ENCODE measurements at regions not wholly inside any gene's neighbourhood (a gene's known extent, or its start where the extent isn't known, plus 50 kb on each side); places are given as distances from the start of the nearest gene placed in this dataset.

DNA sequence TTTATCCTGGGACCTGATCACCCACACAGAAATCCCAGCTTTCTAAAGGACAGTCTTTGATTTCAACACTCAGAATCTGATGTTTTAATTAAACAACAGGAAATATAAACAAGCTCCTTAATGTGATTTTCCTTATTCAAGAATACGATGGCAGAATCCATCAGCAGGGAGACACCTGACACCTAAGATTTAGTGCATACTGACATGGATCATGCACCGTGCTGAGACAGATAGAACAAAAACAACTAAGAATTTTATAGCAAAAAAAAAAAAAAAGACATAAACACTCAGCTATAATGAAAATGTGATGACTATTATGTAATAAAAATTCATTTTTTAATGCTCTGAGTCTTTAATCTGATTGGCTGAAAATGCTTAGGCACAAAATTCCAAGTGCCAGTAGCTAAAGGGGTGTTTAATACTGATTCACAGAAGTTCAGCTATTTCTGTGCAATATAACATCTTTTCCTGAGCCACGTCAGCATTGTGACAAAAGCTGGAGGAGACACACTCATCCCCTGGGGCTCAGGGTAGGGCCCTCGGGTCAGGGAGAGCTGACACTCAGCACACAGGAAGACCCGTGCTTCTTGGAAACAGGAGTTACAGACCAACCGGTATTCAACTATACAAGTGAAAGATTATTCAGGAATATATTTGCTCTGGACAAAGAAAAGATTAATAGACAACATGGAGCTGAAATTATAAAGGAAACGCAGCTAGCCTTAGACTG, 247.4 kb downstream of the FBXO15 start:
- Mint-ChIP-seq H3K4me3 (no peak overlapping the region), H3K4me1 (no peaks in the 10 kb centered on the region), H3K27ac (no peak overlapping the region), H3K36me3 (no peaks in the 10 kb centered on the region), H3K9me3 (peaks cover 0 to 3% of the 10 kb centered on the region in 2 donors), H3K27me3 (ENCODE audit: low read depth in 2 of 2) (peaks cover 0 to 10% of the 10 kb centered on the region in 2 donors)
- TF ChIP-seq, protein P1, sequence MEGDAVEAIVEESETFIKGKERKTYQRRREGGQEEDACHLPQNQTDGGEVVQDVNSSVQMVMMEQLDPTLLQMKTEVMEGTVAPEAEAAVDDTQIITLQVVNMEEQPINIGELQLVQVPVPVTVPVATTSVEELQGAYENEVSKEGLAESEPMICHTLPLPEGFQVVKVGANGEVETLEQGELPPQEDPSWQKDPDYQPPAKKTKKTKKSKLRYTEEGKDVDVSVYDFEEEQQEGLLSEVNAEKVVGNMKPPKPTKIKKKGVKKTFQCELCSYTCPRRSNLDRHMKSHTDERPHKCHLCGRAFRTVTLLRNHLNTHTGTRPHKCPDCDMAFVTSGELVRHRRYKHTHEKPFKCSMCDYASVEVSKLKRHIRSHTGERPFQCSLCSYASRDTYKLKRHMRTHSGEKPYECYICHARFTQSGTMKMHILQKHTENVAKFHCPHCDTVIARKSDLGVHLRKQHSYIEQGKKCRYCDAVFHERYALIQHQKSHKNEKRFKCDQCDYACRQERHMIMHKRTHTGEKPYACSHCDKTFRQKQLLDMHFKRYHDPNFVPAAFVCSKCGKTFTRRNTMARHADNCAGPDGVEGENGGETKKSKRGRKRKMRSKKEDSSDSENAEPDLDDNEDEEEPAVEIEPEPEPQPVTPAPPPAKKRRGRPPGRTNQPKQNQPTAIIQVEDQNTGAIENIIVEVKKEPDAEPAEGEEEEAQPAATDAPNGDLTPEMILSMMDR (IDR thresholded peaks at IDR 0.05): no peak
- intact Hi-C loops (cut with micrococcal nuclease): no loop called here
- no peaks in the 10 kb centered on the region for H3K36me3 ChIP-seq (ENCODE audit: control insufficient read depth, insufficient read depth, low read length)
- H3K4me1 ChIP-seq (ENCODE audit: control insufficient read depth, insufficient read depth, low read length): no peaks in the 10 kb centered on the region
- no peak overlapping the region for H3K27ac ChIP-seq (ENCODE audit: low read length)
- no peak overlapping the region for H3K4me3 ChIP-seq (ENCODE audit: low read length)
- WGBS (ENCODE audit: insufficient coverage): 78% methylated on average over 6 of the region's 7 CpGs
- no peaks in the 10 kb centered on the region for H3K9me3 ChIP-seq (ENCODE audit: control insufficient read depth, insufficient read depth, low read length)
- no peak for DNase-seq
- no peak for ATAC-seq
- no peaks in the 10 kb centered on the region for H3K27me3 ChIP-seq (ENCODE audit: control insufficient read depth, insufficient read depth, low read length)

DNA sequence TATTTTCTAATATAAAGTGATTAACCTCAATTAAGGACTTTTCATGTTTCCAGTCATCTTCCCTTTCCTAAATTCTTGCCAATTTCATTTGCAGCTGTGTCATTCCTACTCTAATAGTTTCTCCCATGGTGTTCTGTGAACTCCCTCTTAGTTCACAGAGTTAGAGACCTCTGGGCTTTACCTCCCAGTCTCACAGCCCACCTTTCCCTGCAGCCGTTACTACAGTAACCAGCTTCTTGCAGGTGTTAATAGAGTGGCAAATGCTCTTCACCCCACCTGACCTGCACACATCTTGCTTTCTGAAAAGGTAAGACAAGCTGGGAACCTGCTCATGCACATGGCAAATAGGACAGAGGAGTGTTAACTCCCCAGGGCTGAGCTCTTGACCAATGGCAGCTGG, 250.1 kb downstream of the FBXO15 start:
- H3K27me3 Mint-ChIP-seq (ENCODE audit: low read depth in 2 of 2): no peaks in the 10 kb centered on the region
- H3K9me3 Mint-ChIP-seq: peaks cover 0 to 3% of the 10 kb centered on the region in 2 donors
- Histone ChIP-seq H3K27ac (ENCODE audit: low read length) (no peak overlapping the region), H3K9me3 (ENCODE audit: control insufficient read depth, insufficient read depth, low read length) (no peaks in the 10 kb centered on the region), H3K27me3 (ENCODE audit: control insufficient read depth, insufficient read depth, low read length) (no peaks in the 10 kb centered on the region), H3K4me3 (ENCODE audit: low read length) (no peak overlapping the region), H3K4me1 (ENCODE audit: control insufficient read depth, insufficient read depth, low read length) (no peaks in the 10 kb centered on the region), H3K36me3 (ENCODE audit: control insufficient read depth, insufficient read depth, low read length) (no peaks in the 10 kb centered on the region)
- H3K4me3 Mint-ChIP-seq: no peak overlapping the region
- no peaks in the 10 kb centered on the region for H3K4me1 Mint-ChIP-seq
- intact Hi-C loops (cut with micrococcal nuclease): no loop called here
- no peak for ATAC-seq
- TF ChIP-seq, protein P1 (IDR thresholded peaks at IDR 0.05): no peak
- DNase-seq: no peak
- 67% methylated on average over 1 of the region's 1 CpG for WGBS (ENCODE audit: insufficient coverage)
- H3K27ac Mint-ChIP-seq: no peak overlapping the region
- no peaks in the 10 kb centered on the region for H3K36me3 Mint-ChIP-seq

- H3K4me3 ChIP-seq (ENCODE audit: low read length): no peak overlapping the region
- H3K9me3 Mint-ChIP-seq: peaks cover 0 to 3% of the 10 kb centered on the region in 2 donors
- H3K36me3 Mint-ChIP-seq: no peaks in the 10 kb centered on the region
- TF ChIP-seq, protein P1 (IDR thresholded peaks at IDR 0.05): no peak
- H3K27ac Mint-ChIP-seq: no peak overlapping the region
- WGBS (ENCODE audit: insufficient coverage): 78% methylated on average over 3 of the region's 3 CpGs
- H3K4me1 ChIP-seq (ENCODE audit: control insufficient read depth, insufficient read depth, low read length): no peaks in the 10 kb centered on the region
- no peaks in the 10 kb centered on the region for H3K27me3 Mint-ChIP-seq (ENCODE audit: low read depth in 2 of 2)
- DNase-seq: no peak
- no peaks in the 10 kb centered on the region for H3K27me3 ChIP-seq (ENCODE audit: control insufficient read depth, insufficient read depth, low read length)
- no peak overlapping the region for H3K4me3 Mint-ChIP-seq
- no peaks in the 10 kb centered on the region for H3K4me1 Mint-ChIP-seq
- ATAC-seq: no peak
- H3K27ac ChIP-seq (ENCODE audit: low read length): no peak overlapping the region
- no peaks in the 10 kb centered on the region for H3K9me3 ChIP-seq (ENCODE audit: control insufficient read depth, insufficient read depth, low read length)
- no peaks in the 10 kb centered on the region for H3K36me3 ChIP-seq (ENCODE audit: control insufficient read depth, insufficient read depth, low read length)
- intact Hi-C loops (cut with micrococcal nuclease): no loop called here
These were observed 250.9 kb downstream of the FBXO15 start for GRCh38 chr18:73896685-73897084.

DNA sequence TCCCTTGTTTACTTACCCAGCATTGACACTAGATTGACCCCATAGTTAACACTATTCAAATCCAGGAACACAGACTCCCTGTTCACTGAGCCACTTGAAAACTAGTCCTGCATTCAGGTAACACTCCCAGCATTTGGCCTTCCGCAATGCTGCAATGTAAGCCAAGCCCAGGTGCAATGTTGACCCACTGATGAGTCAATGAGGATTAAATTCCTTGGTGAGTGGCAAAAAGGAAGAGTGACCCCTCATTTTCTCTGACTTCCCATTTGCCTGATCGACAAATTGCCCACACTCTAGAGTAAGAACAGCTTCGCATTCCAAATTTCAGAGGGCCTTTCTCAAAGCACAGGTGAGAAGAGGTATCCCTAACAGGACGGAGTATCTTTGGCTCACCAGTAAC, 251.9 kb downstream of the FBXO15 start:
- WGBS (ENCODE audit: insufficient coverage): 57% methylated on average over 4 of the region's 4 CpGs
- Histone ChIP-seq H3K36me3 (ENCODE audit: control insufficient read depth, insufficient read depth, low read length) (no peaks in the 10 kb centered on the region), H3K9me3 (ENCODE audit: control insufficient read depth, insufficient read depth, low read length) (no peaks in the 10 kb centered on the region)

More for the DNA sequence above, 251.9 kb downstream of the FBXO15 start:
- DNase-seq (no peak), ATAC-seq (no peak)
- no peaks in the 10 kb centered on the region for H3K27me3 ChIP-seq (ENCODE audit: control insufficient read depth, insufficient read depth, low read length)
- Mint-ChIP-seq H3K4me1 (no peaks in the 10 kb centered on the region), H3K36me3 (no peaks in the 10 kb centered on the region), H3K27me3 (ENCODE audit: low read depth in 2 of 2) (no peaks in the 10 kb centered on the region), H3K27ac (no peak overlapping the region), H3K4me3 (no peak overlapping the region), H3K9me3 (peaks cover 0 to 3% of the 10 kb centered on the region in 2 donors)
- H3K4me1 ChIP-seq (ENCODE audit: control insufficient read depth, insufficient read depth, low read length): no peaks in the 10 kb centered on the region
- no peak overlapping the region for H3K4me3 ChIP-seq (ENCODE audit: low read length)
- no peak overlapping the region for H3K27ac ChIP-seq (ENCODE audit: low read length)
- TF ChIP-seq, protein P1 (IDR thresholded peaks at IDR 0.05): no peak
- intact Hi-C loops (cut with micrococcal nuclease): no loop called here
